ENCODE measurements at regions not wholly inside any gene's neighbourhood (a gene's known extent, or its start where the extent isn't known, plus 50 kb on each side); places are given as distances from the start of the nearest gene placed in this dataset.

DNA sequence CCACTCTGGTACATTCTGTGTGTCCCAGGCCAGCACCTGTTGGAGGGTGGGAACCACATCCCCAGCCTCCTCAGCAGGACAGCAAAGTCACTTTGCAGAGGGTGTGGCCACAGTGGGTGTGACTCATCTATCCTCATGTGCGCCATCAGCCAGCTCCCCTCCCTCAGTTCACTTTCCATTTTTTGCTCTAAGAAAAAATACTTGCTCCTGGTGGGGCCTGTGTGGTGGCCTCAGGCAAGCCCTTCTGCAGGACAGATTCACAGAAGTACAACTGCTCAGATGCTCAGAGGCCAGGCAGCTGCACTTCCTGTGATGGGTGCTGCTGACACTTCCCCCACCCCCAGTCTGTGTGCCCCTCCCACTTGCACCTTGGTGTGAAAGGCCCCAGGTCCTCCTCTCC, 78.3 kb upstream of the ALDH1L1 start:
- TF ChIP-seq, protein P1, sequence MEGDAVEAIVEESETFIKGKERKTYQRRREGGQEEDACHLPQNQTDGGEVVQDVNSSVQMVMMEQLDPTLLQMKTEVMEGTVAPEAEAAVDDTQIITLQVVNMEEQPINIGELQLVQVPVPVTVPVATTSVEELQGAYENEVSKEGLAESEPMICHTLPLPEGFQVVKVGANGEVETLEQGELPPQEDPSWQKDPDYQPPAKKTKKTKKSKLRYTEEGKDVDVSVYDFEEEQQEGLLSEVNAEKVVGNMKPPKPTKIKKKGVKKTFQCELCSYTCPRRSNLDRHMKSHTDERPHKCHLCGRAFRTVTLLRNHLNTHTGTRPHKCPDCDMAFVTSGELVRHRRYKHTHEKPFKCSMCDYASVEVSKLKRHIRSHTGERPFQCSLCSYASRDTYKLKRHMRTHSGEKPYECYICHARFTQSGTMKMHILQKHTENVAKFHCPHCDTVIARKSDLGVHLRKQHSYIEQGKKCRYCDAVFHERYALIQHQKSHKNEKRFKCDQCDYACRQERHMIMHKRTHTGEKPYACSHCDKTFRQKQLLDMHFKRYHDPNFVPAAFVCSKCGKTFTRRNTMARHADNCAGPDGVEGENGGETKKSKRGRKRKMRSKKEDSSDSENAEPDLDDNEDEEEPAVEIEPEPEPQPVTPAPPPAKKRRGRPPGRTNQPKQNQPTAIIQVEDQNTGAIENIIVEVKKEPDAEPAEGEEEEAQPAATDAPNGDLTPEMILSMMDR (IDR thresholded peaks at IDR 0.05) = no peak
- no peak for TF ChIP-seq EP300 (IDR thresholded peaks at IDR 0.05)
- no peak for TF ChIP-seq POLR2A (IDR thresholded peaks at IDR 0.05)

Data from tibial nerve (tissue), 4 donors.